ENCODE measurements at regions not wholly inside any gene's neighbourhood (a gene's known extent, or its start where the extent isn't known, plus 50 kb on each side); places are given as distances from the start of the nearest gene placed in this dataset.

GRCh38 chr4:167688660-167689142, 403.6 kb upstream of the ANXA10 start:
- DNase-seq (ENCODE audit: low read depth in 2 of 2): no peak

- DNase-seq (ENCODE audit: low read depth in 2 of 2): no peak
These were observed 389.9 kb upstream of the ANXA10 start for GRCh38 chr4:167702391-167702790.

- DNase-seq (ENCODE audit: low read depth in 2 of 2): no peak
These were observed 380.8 kb upstream of the ANXA10 start for GRCh38 chr4:167711517-167711916.

GRCh38 chr4:167713756-167714155, 378.6 kb upstream of the ANXA10 start:
- no peak for DNase-seq (ENCODE audit: low read depth in 2 of 2)

- no peak for DNase-seq (ENCODE audit: low read depth in 2 of 2)
These were observed 377.2 kb upstream of the ANXA10 start for GRCh38 chr4:167715176-167715575.

GRCh38 chr4:167717495-167717894, 374.8 kb upstream of the ANXA10 start:
- DNase-seq (ENCODE audit: low read depth in 2 of 2): no peak

GRCh38 chr4:167721617-167722486, 370.5 kb upstream of the ANXA10 start:
- DNase-seq (ENCODE audit: low read depth in 2 of 2): no peak

- no peak for DNase-seq (ENCODE audit: low read depth in 2 of 2)
These were observed 369.9 kb upstream of the ANXA10 start for GRCh38 chr4:167722487-167722808.

GRCh38 chr4:167724941-167725340, 367.4 kb upstream of the ANXA10 start:
- DNase-seq (ENCODE audit: low read depth in 2 of 2): no peak

- no peak for DNase-seq (ENCODE audit: low read depth in 2 of 2)
These were observed 361.6 kb upstream of the ANXA10 start for GRCh38 chr4:167730769-167731168.

- DNase-seq (ENCODE audit: low read depth in 2 of 2): no peak
These were observed 347.2 kb upstream of the ANXA10 start for GRCh38 chr4:167745024-167745687.

- DNase-seq (ENCODE audit: low read depth in 2 of 2): no peak
These were observed 325.1 kb upstream of the ANXA10 start for GRCh38 chr4:167767281-167767680.

- DNase-seq (ENCODE audit: low read depth in 2 of 2): no peak
These were observed 317.7 kb upstream of the ANXA10 start for GRCh38 chr4:167774646-167775045.

- DNase-seq (ENCODE audit: low read depth in 2 of 2): no peak
These were observed 317.0 kb upstream of the ANXA10 start for GRCh38 chr4:167775375-167775774.

GRCh38 chr4:167779280-167779679, 313.1 kb upstream of the ANXA10 start:
- DNase-seq (ENCODE audit: low read depth in 2 of 2): no peak

GRCh38 chr4:167779864-167780263, 312.5 kb upstream of the ANXA10 start:
- no peak for DNase-seq (ENCODE audit: low read depth in 2 of 2)

GRCh38 chr4:167784826-167785225, 307.5 kb upstream of the ANXA10 start:
- DNase-seq (ENCODE audit: low read depth in 2 of 2): no peak

GRCh38 chr4:167785523-167785922, 306.8 kb upstream of the ANXA10 start:
- no peak for DNase-seq (ENCODE audit: low read depth in 2 of 2)

GRCh38 chr4:167786504-167786903, 305.8 kb upstream of the ANXA10 start:
- DNase-seq (ENCODE audit: low read depth in 2 of 2): no peak

GRCh38 chr4:167787231-167787630, 305.1 kb upstream of the ANXA10 start:
- DNase-seq (ENCODE audit: low read depth in 2 of 2): no peak

- DNase-seq (ENCODE audit: low read depth in 2 of 2): no peak
These were observed 289.7 kb upstream of the ANXA10 start for GRCh38 chr4:167802463-167803212.

GRCh38 chr4:167811958-167812357, 280.4 kb upstream of the ANXA10 start:
- DNase-seq (ENCODE audit: low read depth in 2 of 2): no peak

All from stimulated activated CD4-positive, alpha-beta T cell treated with anti-CD3 and anti-CD28 coated beads, Interleukin-15, amount 100 ng/mL, for 48 hours (primary cell).